Tibial nerve (tissue), 4 donors: ENCODE measurements at regions not wholly inside any gene's neighbourhood (a gene's known extent, or its start where the extent isn't known, plus 50 kb on each side); places are given as distances from the start of the nearest gene placed in this dataset.

Source experiments
- CTCF ChIP-seq, 5 experiments: fragments of 200-600 bp in 3 of 5; fragments of 450-650 bp in 2 of 5; sonication (generic) in 3 of 5; IDR thresholded peaks; one replicate each; pipeline ENCODE4 v1.5.1; 2016 to 2019; ENCODE audit warnings: antibody characterized with exemption in 5 of 5, mild to moderate bottlenecking in 3 of 5, moderate library complexity in 2 of 5
- EP300 ChIP-seq, 2 donors: sonication (generic); formaldehyde crosslinking; IDR thresholded peaks; one replicate each; pipeline ENCODE4 v1.6.1; 2017; ENCODE audit warnings: antibody characterized with exemption in 2 of 2, mild to moderate bottlenecking in 1 of 2
- POLR2A ChIP-seq, 2 donors: fragments of 450-650 bp; IDR thresholded peaks; one replicate each; pipeline ENCODE4 v1.6.1; 2017; ENCODE audit warnings: antibody characterized with exemption in 2 of 2, mild to moderate bottlenecking in 2 of 2, moderate library complexity in 2 of 2

GRCh38 chr2:217409949-217410680 lies 550.3 kb upstream of the TNP1 start:
- TF ChIP-seq POLR2A (IDR thresholded peaks at IDR 0.05) = no peak
- TF ChIP-seq CTCF (IDR thresholded peaks at IDR 0.05) = no peak
- peak in 1 of 2 donors; percentile 32 for TF ChIP-seq EP300 (IDR thresholded peaks at IDR 0.05)
